ENCODE measurements at regions not wholly inside any gene's neighbourhood (a gene's known extent, or its start where the extent isn't known, plus 50 kb on each side); places are given as distances from the start of the nearest gene placed in this dataset.

GRCh38 chr2:196528486-196529223 is 110.9 kb upstream of the CCDC150 start:
- Histone ChIP-seq H3K4me2 (ENCODE audit: low read length) (no peak overlapping the region), H3K27ac (ENCODE audit: low read depth, low read length, poor library complexity, severe bottlenecking) (no peak overlapping the region), H4K20me1 (ENCODE audit: insufficient read depth, low read length) (no peaks in the 10 kb centered on the region), H3K9me2 (ENCODE audit: low read depth, low read length) (no peaks in the 10 kb centered on the region), H2AFZ (ENCODE audit: low read length) (no peak overlapping the region), H3K27me3 (ENCODE audit: insufficient read depth, low read length) (no peaks in the 10 kb centered on the region), H3K9me3 (ENCODE audit: low read length) (no peaks in the 10 kb centered on the region), H3K4me3 (ENCODE audit: low read depth, low read length, poor library complexity, severe bottlenecking) (no peak overlapping the region), H3K9ac (ENCODE audit: low read length) (no peak overlapping the region), H3K79me2 (ENCODE audit: insufficient read depth, low read length) (no peaks in the 10 kb centered on the region), H3K36me3 (ENCODE audit: insufficient read depth, low read length) (no peaks in the 10 kb centered on the region), H3K4me1 (ENCODE audit: insufficient read depth, low read length, severe bottlenecking) (no peaks in the 10 kb centered on the region), H3F3A (ENCODE audit: insufficient read depth, low read length) (no peaks in the 10 kb centered on the region)
- TF ChIP-seq CTCF (IDR thresholded peaks at IDR 0.05; ENCODE audit: low read length): no peak
- no peak for TF ChIP-seq EZH2 (IDR thresholded peaks at IDR 0.05; ENCODE audit: borderline replicate concordance, low read length)

GRCh38 chr2:196530910-196531309 is 108.6 kb upstream of the CCDC150 start:
- H3K27me3 ChIP-seq (ENCODE audit: insufficient read depth, low read length): no peaks in the 10 kb centered on the region

GRCh38 chr2:196533772-196534397 is 105.6 kb upstream of the CCDC150 start:
- TF ChIP-seq CTCF (IDR thresholded peaks at IDR 0.05; ENCODE audit: low read length): no peak
- TF ChIP-seq EZH2 (IDR thresholded peaks at IDR 0.05; ENCODE audit: borderline replicate concordance, low read length): no peak
- no peak overlapping the region for H3K4me2 ChIP-seq (ENCODE audit: low read length)
- no peak overlapping the region for H3K4me3 ChIP-seq (ENCODE audit: low read depth, low read length, poor library complexity, severe bottlenecking)
- no peaks in the 10 kb centered on the region for H3K79me2 ChIP-seq (ENCODE audit: insufficient read depth, low read length)
- H3K9me2 ChIP-seq (ENCODE audit: low read depth, low read length): no peaks in the 10 kb centered on the region
- no peak overlapping the region for H3K27ac ChIP-seq (ENCODE audit: low read depth, low read length, poor library complexity, severe bottlenecking)
- H3K4me1 ChIP-seq (ENCODE audit: insufficient read depth, low read length, severe bottlenecking): no peaks in the 10 kb centered on the region
- no peaks in the 10 kb centered on the region for H4K20me1 ChIP-seq (ENCODE audit: insufficient read depth, low read length)
- H2AFZ ChIP-seq (ENCODE audit: low read length): no peak overlapping the region
- H3F3A ChIP-seq (ENCODE audit: insufficient read depth, low read length): no peaks in the 10 kb centered on the region
- H3K27me3 ChIP-seq (ENCODE audit: insufficient read depth, low read length): no peaks in the 10 kb centered on the region
- no peaks in the 10 kb centered on the region for H3K9me3 ChIP-seq (ENCODE audit: low read length)
- no peak overlapping the region for H3K9ac ChIP-seq (ENCODE audit: low read length)
- H3K36me3 ChIP-seq (ENCODE audit: insufficient read depth, low read length): no peaks in the 10 kb centered on the region

More at GRCh38 chr2:196530910-196531309, 108.6 kb upstream of the CCDC150 start:
- Histone ChIP-seq H3F3A (ENCODE audit: insufficient read depth, low read length) (no peaks in the 10 kb centered on the region), H3K9ac (ENCODE audit: low read length) (no peak overlapping the region), H3K4me1 (ENCODE audit: insufficient read depth, low read length, severe bottlenecking) (no peaks in the 10 kb centered on the region), H3K79me2 (ENCODE audit: insufficient read depth, low read length) (no peaks in the 10 kb centered on the region), H3K27ac (ENCODE audit: low read depth, low read length, poor library complexity, severe bottlenecking) (no peak overlapping the region), H3K4me3 (ENCODE audit: low read depth, low read length, poor library complexity, severe bottlenecking) (no peak overlapping the region), H3K36me3 (ENCODE audit: insufficient read depth, low read length) (no peaks in the 10 kb centered on the region), H3K9me3 (ENCODE audit: low read length) (no peaks in the 10 kb centered on the region), H2AFZ (ENCODE audit: low read length) (no peak overlapping the region), H3K4me2 (ENCODE audit: low read length) (no peak overlapping the region), H4K20me1 (ENCODE audit: insufficient read depth, low read length) (no peaks in the 10 kb centered on the region), H3K9me2 (ENCODE audit: low read depth, low read length) (no peaks in the 10 kb centered on the region)
- TF ChIP-seq CTCF (IDR thresholded peaks at IDR 0.05; ENCODE audit: low read length) (no peak), EZH2 (IDR thresholded peaks at IDR 0.05; ENCODE audit: borderline replicate concordance, low read length) (no peak)

Data from OCI-LY1 (cell line).